ENCODE measurements at regions not wholly inside any gene's neighbourhood (a gene's known extent, or its start where the extent isn't known, plus 50 kb on each side); places are given as distances from the start of the nearest gene placed in this dataset.
A peak's percentile ranks its signal among the peaks of the same experiment; 100 is the strongest.
"Not testable (repeated sequence)": the region's sequence is repeated elsewhere in the genome, so short reads cannot be mapped to it uniquely, and the experiment has no call there.

- DNase-seq = no peak
Observed at GRCh38 chr10:20406281-20407104, 490.6 kb downstream of the NEBL start.

GRCh38 chr10:20405761-20406160, 491.4 kb downstream of the NEBL start:
- DNase-seq = peak; percentile 22

GRCh38 chr10:20405050-20405449, 492.1 kb downstream of the NEBL start:
- DNase-seq = no peak

- no peak for DNase-seq
Observed at GRCh38 chr10:20399772-20400171, 497.3 kb downstream of the NEBL start.

GRCh38 chr10:20396701-20397100, 500.4 kb downstream of the NEBL start:
- no peak for DNase-seq

GRCh38 chr10:20396205-20396604, 500.9 kb downstream of the NEBL start:
- no peak for DNase-seq

GRCh38 chr10:20391629-20392028, 505.5 kb downstream of the NEBL start:
- no peak for DNase-seq

- no peak for DNase-seq
Observed at GRCh38 chr10:20381761-20382160, 515.4 kb downstream of the NEBL start.

- no peak for DNase-seq
Observed at GRCh38 chr10:20380401-20380800, 516.7 kb downstream of the NEBL start.

GRCh38 chr10:20372748-20373147, 524.4 kb downstream of the NEBL start:
- no peak for DNase-seq

- not testable (repeated sequence) for DNase-seq
Observed at GRCh38 chr10:20370977-20371533, 526.1 kb downstream of the NEBL start.

- DNase-seq = no peak
Observed at GRCh38 chr10:20369863-20370736, 527.0 kb downstream of the NEBL start.

GRCh38 chr10:20363684-20364083, 533.4 kb downstream of the NEBL start:
- no peak for DNase-seq

- no peak for DNase-seq
Observed at GRCh38 chr10:20355915-20356314, 539.7 kb downstream of the PLXDC2 start.

- DNase-seq = no peak
Observed at GRCh38 chr10:20355011-20355410, 538.8 kb downstream of the PLXDC2 start.

- peak; percentile 14 for DNase-seq
Observed at GRCh38 chr10:20354166-20354565, 537.9 kb downstream of the PLXDC2 start.

GRCh38 chr10:20350509-20350908, 534.3 kb downstream of the PLXDC2 start:
- DNase-seq = no peak

- DNase-seq = no peak
Observed at GRCh38 chr10:20343036-20343435, 526.8 kb downstream of the PLXDC2 start.

Data from renal pelvis (tissue), 1 donor.